HFFc6 (cell line): ENCODE measurements at regions not wholly inside any gene's neighbourhood (a gene's known extent, or its start where the extent isn't known, plus 50 kb on each side); places are given as distances from the start of the nearest gene placed in this dataset.

Experiments used
- DNase-seq: peaks from one replicate; pipeline ENCODE4 v3.0.0-alpha.2; 2018
- H3K27ac Mint-ChIP-seq: 2 replicates; pipeline ENCODE4 v1.8.0; 2020; ENCODE audit warnings: mild to moderate bottlenecking, mixed read lengths
- H3K27me3 Mint-ChIP-seq: 2 replicates; pipeline ENCODE4 v1.8.0; 2021; ENCODE audit warnings: mild to moderate bottlenecking, moderate library complexity, mixed read lengths; ENCODE audit not compliant: insufficient read depth
- H3K36me3 Mint-ChIP-seq: 2 replicates; pipeline ENCODE4 v1.8.0; 2021; ENCODE audit warnings: low read depth, mixed read lengths
- H3K4me1 Mint-ChIP-seq: 2 replicates; pipeline ENCODE4 v1.8.0; 2020; ENCODE audit warnings: low read depth, mixed read lengths
- H3K4me3 Mint-ChIP-seq: 2 replicates; pipeline ENCODE4 v1.8.0; 2020; ENCODE audit warnings: mild to moderate bottlenecking, moderate library complexity, mixed read lengths
- H3K9me3 Mint-ChIP-seq: 2 replicates; pipeline ENCODE4 v1.8.0; 2020; ENCODE audit warnings: mild to moderate bottlenecking, mixed read lengths
- TF ChIP-seq, protein P1 (sequence below): fragments of 200-600 bp; sonication (generic); IDR thresholded peaks from 2 replicates; pipeline ENCODE4 v1.5.0; 2021; ENCODE audit warnings: antibody characterized with exemption, mild to moderate bottlenecking

DNA sequence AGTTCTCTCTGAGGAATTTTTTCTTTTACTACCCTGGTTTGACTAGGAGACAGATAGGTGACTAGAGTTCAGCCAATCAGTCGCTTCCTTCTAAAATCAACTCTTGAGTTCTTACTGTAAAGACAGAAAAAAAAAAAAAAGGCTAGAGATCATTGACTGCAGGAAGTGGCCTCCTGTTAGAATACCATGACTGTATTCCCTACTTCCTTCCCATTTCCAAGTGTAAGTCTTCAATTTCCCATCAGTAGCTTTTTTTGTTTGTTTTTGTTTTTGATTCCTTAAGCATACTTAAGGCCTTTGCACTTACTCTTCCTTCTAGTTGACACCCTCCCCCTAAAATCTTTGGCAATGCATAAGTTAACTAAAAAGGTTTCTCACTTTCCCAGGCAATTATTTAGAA is 154.3 kb downstream of the HMHB1 start:
- no peaks in the 10 kb centered on the region for H3K27me3 Mint-ChIP-seq
- no peak overlapping the region for H3K27ac Mint-ChIP-seq
- peaks cover 12% of the 10 kb centered on the region for H3K36me3 Mint-ChIP-seq
- TF ChIP-seq, protein P1, sequence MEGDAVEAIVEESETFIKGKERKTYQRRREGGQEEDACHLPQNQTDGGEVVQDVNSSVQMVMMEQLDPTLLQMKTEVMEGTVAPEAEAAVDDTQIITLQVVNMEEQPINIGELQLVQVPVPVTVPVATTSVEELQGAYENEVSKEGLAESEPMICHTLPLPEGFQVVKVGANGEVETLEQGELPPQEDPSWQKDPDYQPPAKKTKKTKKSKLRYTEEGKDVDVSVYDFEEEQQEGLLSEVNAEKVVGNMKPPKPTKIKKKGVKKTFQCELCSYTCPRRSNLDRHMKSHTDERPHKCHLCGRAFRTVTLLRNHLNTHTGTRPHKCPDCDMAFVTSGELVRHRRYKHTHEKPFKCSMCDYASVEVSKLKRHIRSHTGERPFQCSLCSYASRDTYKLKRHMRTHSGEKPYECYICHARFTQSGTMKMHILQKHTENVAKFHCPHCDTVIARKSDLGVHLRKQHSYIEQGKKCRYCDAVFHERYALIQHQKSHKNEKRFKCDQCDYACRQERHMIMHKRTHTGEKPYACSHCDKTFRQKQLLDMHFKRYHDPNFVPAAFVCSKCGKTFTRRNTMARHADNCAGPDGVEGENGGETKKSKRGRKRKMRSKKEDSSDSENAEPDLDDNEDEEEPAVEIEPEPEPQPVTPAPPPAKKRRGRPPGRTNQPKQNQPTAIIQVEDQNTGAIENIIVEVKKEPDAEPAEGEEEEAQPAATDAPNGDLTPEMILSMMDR, result no peak
- no peak for DNase-seq
- H3K9me3 Mint-ChIP-seq, result no peaks in the 10 kb centered on the region
- H3K4me3 Mint-ChIP-seq, result no peak overlapping the region
- H3K4me1 Mint-ChIP-seq, result peaks cover 69% of the 10 kb centered on the region

DNA sequence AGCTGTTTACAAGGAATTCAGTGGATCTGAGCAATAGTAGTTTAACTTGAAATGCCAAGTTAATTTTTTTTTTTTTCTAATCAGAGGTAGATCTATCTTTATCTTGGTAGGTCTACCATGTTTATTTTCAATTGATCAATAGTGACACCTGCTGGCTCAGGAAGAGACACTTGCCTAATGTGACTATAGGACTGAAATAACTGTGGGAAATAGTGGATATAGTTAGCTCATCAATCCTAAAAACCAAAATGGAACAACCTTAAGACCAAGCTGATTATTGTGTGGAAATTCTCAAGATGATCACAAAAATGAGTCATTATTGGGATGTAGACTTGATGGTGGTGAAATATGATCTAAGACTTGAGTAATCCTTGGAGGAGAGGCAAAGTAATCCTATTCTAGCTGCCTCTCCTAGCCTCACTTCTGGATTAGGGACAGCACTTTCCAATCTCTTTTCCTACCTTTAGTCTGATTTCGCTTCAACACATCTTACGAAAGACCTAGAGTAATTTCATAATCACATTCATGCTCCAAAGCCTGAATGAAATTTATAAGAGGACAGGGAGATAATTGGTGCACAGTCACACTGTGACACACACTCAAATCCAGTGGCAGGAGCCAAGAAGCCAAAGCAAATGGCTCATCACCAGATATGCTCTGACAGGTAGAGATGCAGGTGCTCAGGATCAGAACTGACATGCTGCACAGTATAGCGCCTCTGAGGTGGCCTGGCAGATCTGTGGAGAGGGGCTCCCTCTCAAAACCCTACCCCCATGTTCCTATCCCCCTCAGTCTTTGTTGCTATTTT is 156.3 kb downstream of the HMHB1 start:
- no peak overlapping the region for H3K4me3 Mint-ChIP-seq
- peaks cover 12% of the 10 kb centered on the region for H3K36me3 Mint-ChIP-seq
- no peaks in the 10 kb centered on the region for H3K9me3 Mint-ChIP-seq
- TF ChIP-seq, protein P1, result peak; percentile 79
- DNase-seq, result peak; percentile 78
- peaks cover 63% of the 10 kb centered on the region for H3K4me1 Mint-ChIP-seq
- peaks cover 2% of the 10 kb centered on the region; the same call in 1 of the 2 replicates for H3K27me3 Mint-ChIP-seq
- no peak overlapping the region for H3K27ac Mint-ChIP-seq

- H3K9me3 Mint-ChIP-seq, result no peaks in the 10 kb centered on the region
- no peak for DNase-seq
- peaks cover 58% of the 10 kb centered on the region for H3K4me1 Mint-ChIP-seq
- H3K27me3 Mint-ChIP-seq, result peaks cover 2% of the 10 kb centered on the region; the same call in 1 of the 2 replicates
- H3K27ac Mint-ChIP-seq, result no peak overlapping the region
- peaks cover 7% of the 10 kb centered on the region for H3K36me3 Mint-ChIP-seq
- TF ChIP-seq, protein P1, result no peak
- no peak overlapping the region for H3K4me3 Mint-ChIP-seq
Observed at GRCh38 chr5:143970159-143970558, 158.2 kb downstream of the HMHB1 start.

GRCh38 chr5:143972068-143972467 is 160.1 kb downstream of the HMHB1 start:
- TF ChIP-seq, protein P1, result no peak
- peaks cover 7% of the 10 kb centered on the region for H3K36me3 Mint-ChIP-seq
- H3K9me3 Mint-ChIP-seq, result no peaks in the 10 kb centered on the region
- H3K4me3 Mint-ChIP-seq, result no peak overlapping the region
- H3K4me1 Mint-ChIP-seq, result peaks cover 61% of the 10 kb centered on the region
- no peak overlapping the region for H3K27ac Mint-ChIP-seq
- no peak for DNase-seq
- H3K27me3 Mint-ChIP-seq, result peaks cover 2% of the 10 kb centered on the region; the same call in 1 of the 2 replicates

DNA sequence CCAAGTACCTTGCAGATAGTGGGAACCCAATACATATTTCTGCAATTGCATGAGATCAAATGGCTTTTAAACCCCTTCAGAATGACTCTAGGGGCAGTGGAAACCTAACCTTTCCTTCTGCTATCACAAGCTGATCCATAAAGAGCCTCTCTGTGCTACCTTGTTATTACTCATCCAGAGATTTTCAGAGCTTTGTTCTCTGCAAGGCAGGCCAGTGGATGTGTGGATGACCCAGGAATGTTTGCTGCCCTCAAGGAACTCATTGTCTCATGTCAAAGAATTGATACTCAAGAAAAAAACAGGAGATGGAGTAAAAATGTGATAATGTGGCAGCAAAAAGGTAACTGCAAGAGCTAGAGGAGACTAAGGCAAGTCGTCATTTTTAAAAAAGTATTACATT is 164.1 kb downstream of the HMHB1 start:
- H3K4me1 Mint-ChIP-seq, result peaks cover 46% of the 10 kb centered on the region
- H3K36me3 Mint-ChIP-seq, result peaks cover 8% of the 10 kb centered on the region
- TF ChIP-seq, protein P1, result no peak
- no peak overlapping the region for H3K4me3 Mint-ChIP-seq
- H3K27me3 Mint-ChIP-seq, result peaks cover 2% of the 10 kb centered on the region; the same call in 1 of the 2 replicates
- DNase-seq, result peak; percentile 28
- no peak overlapping the region for H3K27ac Mint-ChIP-seq
- H3K9me3 Mint-ChIP-seq, result no peaks in the 10 kb centered on the region
